Parathyroid adenoma (tissue), 2 donors: ENCODE measurements at regions not wholly inside any gene's neighbourhood (a gene's known extent, or its start where the extent isn't known, plus 50 kb on each side); places are given as distances from the start of the nearest gene placed in this dataset.

Source experiments
- H2AFZ ChIP-seq: fragments of 300-600 bp; sonication (generic); one replicate; pipeline ENCODE4 v1.7.0; 2017; ENCODE audit warnings: antibody characterized with exemption, mild to moderate bottlenecking
- H3K27ac ChIP-seq: fragments of 300-600 bp; sonication (generic); one replicate; pipeline ENCODE4 v1.7.0; 2017
- H3K27me3 ChIP-seq: fragments of 300-600 bp; sonication (generic); one replicate; pipeline ENCODE4 v1.7.0; 2017; ENCODE audit warnings: low read length; ENCODE audit not compliant: control insufficient read depth, insufficient read depth
- H3K36me3 ChIP-seq: fragments of 300-600 bp; sonication (generic); one replicate; pipeline ENCODE4 v1.7.0; 2017; ENCODE audit warnings: low read length; ENCODE audit not compliant: control insufficient read depth, insufficient read depth
- H3K4me1 ChIP-seq: fragments of 300-600 bp; sonication (generic); one replicate; pipeline ENCODE4 v1.7.0; 2017; ENCODE audit warnings: control low read depth
- H3K4me2 ChIP-seq: fragments of 300-600 bp; sonication (generic); one replicate; pipeline ENCODE4 v1.7.0; 2017; ENCODE audit warnings: low read length
- H3K4me3 ChIP-seq: fragments of 300-600 bp; sonication (generic); one replicate; pipeline ENCODE4 v1.7.0; 2017; ENCODE audit warnings: low read depth, low read length
- H3K79me2 ChIP-seq: fragments of 300-600 bp; sonication (generic); one replicate; pipeline ENCODE4 v1.7.0; 2017; ENCODE audit warnings: control low read depth
- H3K9ac ChIP-seq: fragments of 300-600 bp; sonication (generic); one replicate; pipeline ENCODE4 v1.7.0; 2017; ENCODE audit warnings: mild to moderate bottlenecking
- H3K9me3 ChIP-seq: fragments of 300-600 bp; sonication (generic); one replicate; pipeline ENCODE4 v1.7.0; 2017; ENCODE audit warnings: low read length; ENCODE audit not compliant: control insufficient read depth
- CTCF ChIP-seq: fragments of 300-600 bp; sonication (generic); IDR thresholded peaks from one replicate; pipeline ENCODE4 v1.7.0; 2017; ENCODE audit warnings: antibody characterized with exemption, mild to moderate bottlenecking
- donor health status: primary hyperparathyroidism.

- H3K36me3 ChIP-seq = no peaks in the 10 kb centered on the region
- H2AFZ ChIP-seq = no peak overlapping the region
- H3K79me2 ChIP-seq = no peaks in the 10 kb centered on the region
- no peak overlapping the region for H3K4me2 ChIP-seq
- H3K4me3 ChIP-seq = no peak overlapping the region
- no peaks in the 10 kb centered on the region for H3K4me1 ChIP-seq
- H3K27me3 ChIP-seq = no peaks in the 10 kb centered on the region
- H3K9ac ChIP-seq = no peak overlapping the region
- no peak overlapping the region for H3K27ac ChIP-seq
- TF ChIP-seq CTCF = no peak
- no peaks in the 10 kb centered on the region for H3K9me3 ChIP-seq
These were observed 58.5 kb downstream of the TEX13C start for GRCh38 chrX:125378205-125378604.

- Histone ChIP-seq H3K27ac (no peak overlapping the region), H3K4me3 (no peak overlapping the region), H3K36me3 (no peaks in the 10 kb centered on the region), H3K79me2 (no peaks in the 10 kb centered on the region), H3K9me3 (no peaks in the 10 kb centered on the region), H2AFZ (no peak overlapping the region), H3K4me2 (no peak overlapping the region), H3K27me3 (no peaks in the 10 kb centered on the region), H3K4me1 (no peaks in the 10 kb centered on the region), H3K9ac (no peak overlapping the region)
- no peak for TF ChIP-seq CTCF
These were observed 59.1 kb downstream of the TEX13C start for GRCh38 chrX:125378770-125379169.

GRCh38 chrX:125382148-125382628 is 62.5 kb downstream of the TEX13C start:
- no peak for TF ChIP-seq CTCF
- Histone ChIP-seq H3K4me2 (no peak overlapping the region), H3K27me3 (no peaks in the 10 kb centered on the region), H3K36me3 (no peaks in the 10 kb centered on the region), H3K79me2 (no peaks in the 10 kb centered on the region), H3K9ac (no peak overlapping the region), H3K9me3 (no peaks in the 10 kb centered on the region), H3K27ac (no peak overlapping the region), H3K4me3 (no peak overlapping the region), H2AFZ (no peak overlapping the region), H3K4me1 (no peaks in the 10 kb centered on the region)

- no peaks in the 10 kb centered on the region for H3K4me1 ChIP-seq
- H3K9me3 ChIP-seq = no peaks in the 10 kb centered on the region
- no peak overlapping the region for H2AFZ ChIP-seq
- no peaks in the 10 kb centered on the region for H3K27me3 ChIP-seq
- no peak overlapping the region for H3K4me2 ChIP-seq
- H3K27ac ChIP-seq = no peak overlapping the region
- H3K4me3 ChIP-seq = no peak overlapping the region
- H3K79me2 ChIP-seq = no peaks in the 10 kb centered on the region
- TF ChIP-seq CTCF = no peak
- no peak overlapping the region for H3K9ac ChIP-seq
- no peaks in the 10 kb centered on the region for H3K36me3 ChIP-seq
These were observed 63.2 kb downstream of the TEX13C start for GRCh38 chrX:125382889-125383288.

GRCh38 chrX:125384867-125385266 is 65.2 kb downstream of the TEX13C start:
- no peak overlapping the region for H2AFZ ChIP-seq
- no peak for TF ChIP-seq CTCF
- H3K9ac ChIP-seq = no peak overlapping the region
- no peaks in the 10 kb centered on the region for H3K27me3 ChIP-seq
- no peaks in the 10 kb centered on the region for H3K79me2 ChIP-seq
- H3K4me3 ChIP-seq = no peak overlapping the region
- no peaks in the 10 kb centered on the region for H3K4me1 ChIP-seq
- H3K36me3 ChIP-seq = no peaks in the 10 kb centered on the region
- no peak overlapping the region for H3K27ac ChIP-seq
- no peak overlapping the region for H3K4me2 ChIP-seq
- H3K9me3 ChIP-seq = no peaks in the 10 kb centered on the region
